K562 (cell line): ENCODE measurements at regions not wholly inside any gene's neighbourhood (a gene's known extent, or its start where the extent isn't known, plus 50 kb on each side); places are given as distances from the start of the nearest gene placed in this dataset.

Experiments used
- ATAC-seq: fragments of 200-7000 bp; cut with Tn5 transposase; 3 replicates; pipeline ENCODE4 v1.9.1; 2020; ENCODE audit warnings: moderate library complexity
- BruUV-seq: library from RNA; stranded (reverse); fragments of 400-500 nt; replicated peaks from 2 replicates; lab custom pipeline; 2021; lab: Mats Ljungman, UMichigan
- CTCF ChIA-PET: fragments of 300-600 bp; formaldehyde crosslinking; extraction: SDS; loops from one replicate; lab custom pipeline; 2021; ENCODE audit warnings: low intra/inter-chr PET ratio; lab: Yijun Ruan, JAX
- POLR2A ChIA-PET: fragments of 300-600, 350-650 bp; sonication (Branson Sonifier 250); formaldehyde crosslinking; extraction: SDS; loops from one replicate; lab custom pipeline; 2021; ENCODE audit warnings: antibody characterized with exemption, inconsistent platforms; lab: Yijun Ruan, JAX
- DNase-seq, 4 experiments: peaks; one replicate each; pipeline versions ENCODE4 v3.0.0 to v3.0.0-alpha.2; 2011 to 2018; ENCODE audit warnings: low spot score in 3 of 4, mixed read lengths in 3 of 4; ENCODE audit errors: extremely low read depth in 1 of 4
- FAIRE-seq: peaks from 2 replicates; lab custom pipeline; 2011; peaks lifted over from hg19 to GRCh38; lab: Jason Lieb, UNC
- H2AFZ ChIP-seq: 2 replicates; pipeline ENCODE4 v1.6.0; 2011; ENCODE audit warnings: low read depth, low read length, control low read depth, inconsistent platforms
- H3K27ac ChIP-seq: fragments of 200-600 bp; 3 replicates; pipeline ENCODE4 v1.8.0; 2011; ENCODE audit warnings: low read depth, mild to moderate bottlenecking, control low read depth, inconsistent platforms, low read length, moderate library complexity, mixed read lengths; ENCODE audit errors: extremely low read depth
- H3K27me3 ChIP-seq, 2 experiments: fragments of 300-600 bp in 1 of 2; 2 replicates in 1 of 2; 3 replicates in 1 of 2; pipeline versions ENCODE4 v1.6.0 to v1.8.0; 2011; ENCODE audit warnings: inconsistent platforms in 2 of 2, low read length in 2 of 2, mild to moderate bottlenecking in 1 of 2, mixed read lengths in 1 of 2, moderate library complexity in 1 of 2; ENCODE audit not compliant: control insufficient read depth in 2 of 2, insufficient read depth in 2 of 2
- H3K36me3 ChIP-seq: fragments of 300-600 bp; 3 replicates; pipeline ENCODE4 v1.8.0; 2011; ENCODE audit warnings: mild to moderate bottlenecking, low read length, inconsistent platforms; ENCODE audit not compliant: control insufficient read depth, insufficient read depth
- H3K4me1 ChIP-seq, 2 experiments: fragments of 200-600 bp in 1 of 2; replicated peaks in 1 of 2; 2 replicates in 1 of 2; 3 replicates in 1 of 2; pipeline versions ENCODE4 v1.5.1 to v1.8.0; 2011; ENCODE audit warnings: inconsistent platforms in 2 of 2, low read length in 2 of 2, mild to moderate bottlenecking in 1 of 2, mixed read lengths in 1 of 2, moderate library complexity in 1 of 2; ENCODE audit not compliant: control insufficient read depth in 2 of 2, insufficient read depth in 2 of 2
- H3K4me2 ChIP-seq: 2 replicates; pipeline ENCODE4 v1.6.1; 2011; ENCODE audit warnings: low read length, control low read depth, inconsistent platforms, mixed read lengths; ENCODE audit not compliant: insufficient read depth
- H3K4me3 ChIP-seq: fragments of 200-600 bp; sonication (generic), shearing (Covaris generic); 2 replicates; pipeline ENCODE4 v1.5.1; 2016; ENCODE audit warnings: control low read depth, inconsistent platforms
- H3K79me2 ChIP-seq: fragments of 200-600 bp; 3 replicates; pipeline ENCODE4 v1.8.0; 2011; ENCODE audit warnings: low read length, inconsistent platforms; ENCODE audit not compliant: control insufficient read depth, insufficient read depth
- H3K9ac ChIP-seq, 2 experiments: 2 replicates each; pipeline versions ENCODE4 v1.6.0 to v1.6.1; 2011; ENCODE audit warnings: low read depth in 2 of 2, low read length in 2 of 2, control low read depth in 1 of 2, inconsistent platforms in 1 of 2, mild to moderate bottlenecking in 1 of 2, mixed read lengths in 1 of 2; ENCODE audit not compliant: insufficient read depth in 1 of 2
- H3K9me1 ChIP-seq: one replicate; pipeline ENCODE4 v1.6.0; 2011; ENCODE audit warnings: inconsistent platforms, mild to moderate bottlenecking, low read length, moderate library complexity; ENCODE audit not compliant: control insufficient read depth, insufficient read depth
- H3K9me3 ChIP-seq: replicated peaks from 2 replicates; pipeline ENCODE4 v1.5.1; 2011; ENCODE audit warnings: low read depth, low read length, inconsistent platforms; ENCODE audit not compliant: control insufficient read depth, insufficient read depth
- H4K20me1 ChIP-seq: replicated peaks from 2 replicates; pipeline ENCODE4 v1.6.1; 2011; ENCODE audit warnings: low read length, inconsistent platforms, mixed read lengths; ENCODE audit not compliant: control insufficient read depth, insufficient read depth
- CBX2 ChIP-seq: fragments of 200-600 bp; sonication (generic); IDR thresholded peaks from one replicate; pipeline ENCODE4 v1.6.1; 2012; ENCODE audit warnings: mild to moderate bottlenecking, low read length, inconsistent platforms; ENCODE audit not compliant: insufficient read depth, poor library complexity, severe bottlenecking
- CTCFL ChIP-seq: IDR thresholded peaks from 2 replicates; pipeline ENCODE4 v1.6.1; 2011; ENCODE audit warnings: borderline replicate concordance, low read depth, mild to moderate bottlenecking, moderate library complexity, low read length; ENCODE audit not compliant: insufficient read depth, poor library complexity, severe bottlenecking
- FOXK2 ChIP-seq, 2 experiments: fragments of 450-650 bp; IDR thresholded peaks in 1 of 2; conservative IDR thresholded peaks in 1 of 2; 2 replicates each; pipeline ENCODE4 v1.6.1; 2016; ENCODE audit warnings: low read depth in 2 of 2, mild to moderate bottlenecking in 1 of 2
- HDAC6 ChIP-seq: IDR thresholded peaks from 2 replicates; pipeline ENCODE4 v1.6.1; 2012; ENCODE audit warnings: low read depth, mild to moderate bottlenecking, control low read depth, inconsistent platforms, low read length, moderate library complexity
- HEY1 ChIP-seq: fragments of 250-450 bp; sonication (Bioruptor Pico); IDR thresholded peaks from 2 replicates; pipeline ENCODE4 v1.5.0; 2020; ENCODE audit warnings: mild to moderate bottlenecking, moderate library complexity, borderline replicate concordance
- POLR2AphosphoS2 ChIP-seq: IDR thresholded peaks from 2 replicates; pipeline ENCODE4 v1.6.1; 2012; ENCODE audit warnings: low read length, improper control_type of control experiment
- POLR2AphosphoS5 ChIP-seq: IDR thresholded peaks from 2 replicates; pipeline ENCODE4 v1.6.1; 2011; ENCODE audit warnings: mild to moderate bottlenecking, low read depth, low read length, moderate library complexity; ENCODE audit not compliant: control insufficient read depth, insufficient read depth
- RBFOX2 ChIP-seq: fragments of 200-400 bp; formaldehyde crosslinking; IDR thresholded peaks from 2 replicates; pipeline ENCODE4 v1.6.1; 2017; ENCODE audit warnings: low read depth, mild to moderate bottlenecking, low read length, moderate library complexity
- RCOR1 ChIP-seq, 2 experiments: IDR thresholded peaks; 2 replicates each; pipeline ENCODE4 v1.6.1; 2012; ENCODE audit warnings: low read depth in 2 of 2, low read length in 2 of 2, borderline replicate concordance in 1 of 2, improper control_type of control experiment in 1 of 2
- SMARCA4 ChIP-seq: fragments of 450-650 bp; IDR thresholded peaks from 2 replicates; pipeline ENCODE4 v1.6.1; 2016
- TARDBP ChIP-seq: fragments of 450-650 bp; IDR thresholded peaks from 2 replicates; pipeline ENCODE4 v1.6.1; 2016
- ZNF57 ChIP-seq: fragments of 450-650 bp; formaldehyde crosslinking; IDR thresholded peaks from 2 replicates; pipeline ENCODE4 v1.4.0; 2020; ENCODE audit warnings: mild to moderate bottlenecking, moderate library complexity
- WGBS: fragments of 100-300 bp; shearing (Covaris generic); methylation state at CpG from one replicate; pipeline ENCODE4 v1.1.6; 2016; ENCODE audit warnings: low coverage, mixed read lengths; ENCODE audit not compliant: insufficient coverage; ENCODE audit errors: missing lambda C conversion rate; 5-methylcytosine and 5-hydroxymethylcytosine counted together
- in situ Hi-C: fragments of 300-500 bp; cut with MboI; formaldehyde crosslinking; loops from 4 replicates; pipeline ENCODE4 v1.15.0; 2018; ENCODE audit warnings: inconsistent platforms, mixed read lengths
- intact Hi-C: fragments of 100-400 bp; cut with micrococcal nuclease; formaldehyde crosslinking; loops from 2 replicates; pipeline ENCODE4 v1.14.2; 2022
- TF ChIP-seq, protein P1 (sequence below), 2 experiments: fragments of 450-650 bp; IDR thresholded peaks; 2 replicates each; pipeline ENCODE4 v1.6.1; 2016; ENCODE audit warnings: mild to moderate bottlenecking in 2 of 2, borderline replicate concordance in 1 of 2, low read depth in 1 of 2, moderate library complexity in 1 of 2

GRCh38 chr5:62084391-62084790 lies 221.6 kb upstream of the KIF2A start:
- DNase-seq (no peak), ATAC-seq (no peak), FAIRE-seq (no peak)
- WGBS, result 0% methylated on average over 8 of the region's 8 CpGs
- H4K20me1 ChIP-seq, result no peaks in the 10 kb centered on the region
- no peaks in the 10 kb centered on the region for H3K9me1 ChIP-seq
- peaks cover 0 to 12% of the 10 kb centered on the region in 2 experiments; a peak in 3 of 5 replicates for H3K27me3 ChIP-seq
- no peaks in the 10 kb centered on the region for H3K36me3 ChIP-seq
- intact Hi-C loops (no loop called here), in situ Hi-C loops (no loop called here)
- no peak overlapping the region for H3K9ac ChIP-seq
- H3K4me1 ChIP-seq, result no peaks in the 10 kb centered on the region
- no peak overlapping the region for H3K4me3 ChIP-seq
- ChIA-PET CTCF (no interaction called here), POLR2A (interaction anchor here (0.7 kb wide), 1 partner anchor 34 kb away, joined by 3 read pairs; no protein-coding TSS in a partner anchor)
- H3K4me2 ChIP-seq, result no peak overlapping the region
- H3K27ac ChIP-seq, result no peak overlapping the region
- no peaks in the 10 kb centered on the region for H3K79me2 ChIP-seq
- H3K9me3 ChIP-seq, result no peaks in the 10 kb centered on the region
- no peak overlapping the region for H2AFZ ChIP-seq
- BruUV-seq, result no TSS peak
- TF ChIP-seq CTCFL (no peak), SMARCA4 (no peak), POLR2AphosphoS2 (no peak), HDAC6 (no peak), CBX2 (no peak), HEY1 (CRISPR knock-in tag) (no peak), RBFOX2 (no peak), FOXK2 (conservative IDR thresholded peaks at IDR 0.05 in 1 of 2, IDR thresholded peaks at IDR 0.05 in 1 of 2; ENCODE audit: low read depth in 2 of 2) (no peak), ZNF57 (CRISPR knock-in tag) (no peak), POLR2AphosphoS5 (no peak), TARDBP (no peak), RCOR1 (IDR thresholded peaks at IDR 0.05; ENCODE audit: borderline replicate concordance in 1 of 2, low read depth in 2 of 2, low read length in 2 of 2) (no peak)
- TF ChIP-seq, protein P1, sequence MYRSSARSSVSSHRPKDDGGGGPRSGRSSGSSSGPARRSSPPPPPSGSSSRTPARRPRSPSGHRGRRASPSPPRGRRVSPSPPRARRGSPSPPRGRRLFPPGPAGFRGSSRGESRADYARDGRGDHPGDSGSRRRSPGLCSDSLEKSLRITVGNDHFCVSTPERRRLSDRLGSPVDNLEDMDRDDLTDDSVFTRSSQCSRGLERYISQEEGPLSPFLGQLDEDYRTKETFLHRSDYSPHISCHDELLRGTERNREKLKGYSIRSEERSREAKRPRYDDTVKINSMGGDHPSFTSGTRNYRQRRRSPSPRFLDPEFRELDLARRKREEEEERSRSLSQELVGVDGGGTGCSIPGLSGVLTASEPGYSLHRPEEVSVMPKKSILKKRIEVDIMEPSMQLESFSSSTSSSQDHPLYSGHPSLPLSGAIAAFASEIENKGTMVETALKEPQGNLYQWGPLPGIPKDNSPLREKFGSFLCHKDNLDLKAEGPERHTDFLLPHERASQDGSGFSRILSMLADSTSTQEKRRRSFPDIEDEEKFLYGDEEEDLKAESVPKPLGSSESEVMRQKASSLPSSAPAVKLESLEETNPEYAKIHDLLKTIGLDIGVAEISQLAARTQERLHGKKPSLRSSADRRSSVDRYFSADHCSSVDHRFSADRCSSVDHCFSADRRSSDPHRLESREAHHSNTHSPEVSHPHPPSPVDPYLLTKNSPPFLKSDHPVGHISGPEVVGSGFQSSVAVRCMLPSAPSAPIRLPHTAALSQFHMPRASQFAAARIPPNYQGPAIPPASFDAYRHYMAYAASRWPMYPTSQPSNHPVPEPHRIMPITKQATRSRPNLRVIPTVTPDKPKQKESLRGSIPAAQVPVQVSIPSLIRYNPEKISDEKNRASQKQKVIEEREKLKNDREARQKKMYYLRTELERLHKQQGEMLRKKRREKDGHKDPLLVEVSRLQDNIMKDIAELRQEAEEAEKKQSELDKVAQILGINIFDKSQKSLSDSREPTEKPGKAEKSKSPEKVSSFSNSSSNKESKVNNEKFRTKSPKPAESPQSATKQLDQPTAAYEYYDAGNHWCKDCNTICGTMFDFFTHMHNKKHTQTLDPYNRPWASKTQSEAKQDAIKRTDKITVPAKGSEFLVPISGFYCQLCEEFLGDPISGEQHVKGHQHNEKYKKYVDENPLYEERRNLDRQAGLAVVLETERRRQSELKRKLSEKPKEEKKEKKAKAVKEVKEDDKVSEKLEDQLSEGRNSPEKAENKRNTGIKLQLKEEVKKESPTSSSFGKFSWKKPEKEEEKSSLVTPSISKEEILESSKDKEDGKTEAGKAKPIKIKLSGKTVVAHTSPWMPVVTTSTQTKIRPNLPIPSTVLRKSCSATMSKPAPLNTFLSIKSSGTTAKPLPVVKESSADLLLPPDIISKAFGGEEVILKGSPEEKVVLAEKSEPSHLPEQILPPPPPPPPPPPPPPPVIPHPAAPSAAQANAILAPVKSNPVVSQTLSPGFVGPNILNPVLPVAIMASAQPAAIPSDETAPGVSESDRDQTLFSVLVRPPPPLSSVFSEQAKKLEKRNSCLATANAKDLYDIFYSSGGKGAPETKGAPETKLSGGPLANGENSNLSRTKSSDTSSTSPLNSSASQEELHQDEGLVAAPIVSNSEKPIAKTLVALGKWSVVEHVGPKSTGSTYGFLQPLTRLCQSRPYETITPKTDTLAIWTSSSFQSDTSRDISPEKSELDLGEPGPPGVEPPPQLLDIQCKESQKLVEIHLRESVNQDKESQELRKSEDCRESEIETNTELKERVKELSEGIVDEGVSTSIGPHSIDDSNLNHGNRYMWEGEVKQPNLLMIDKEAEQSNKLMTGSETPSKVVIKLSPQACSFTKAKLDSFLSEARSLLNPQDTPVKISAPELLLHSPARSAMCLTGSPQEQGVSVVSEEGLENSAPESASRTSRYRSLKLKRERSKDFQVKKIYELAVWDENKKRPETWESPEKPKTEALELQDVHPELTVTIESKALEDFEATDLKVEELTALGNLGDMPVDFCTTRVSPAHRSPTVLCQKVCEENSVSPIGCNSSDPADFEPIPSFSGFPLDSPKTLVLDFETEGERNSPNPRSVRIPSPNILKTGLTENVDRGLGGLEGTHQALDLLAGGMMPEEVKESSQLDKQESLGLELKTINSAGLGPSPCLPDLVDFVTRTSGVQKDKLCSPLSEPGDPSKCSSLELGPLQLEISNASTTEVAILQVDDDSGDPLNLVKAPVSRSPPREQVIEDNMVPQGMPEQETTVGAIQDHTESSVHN (IDR thresholded peaks at IDR 0.05; ENCODE audit: borderline replicate concordance in 1 of 2, low read depth in 1 of 2), result no peak
